ENCODE measurements at regions not wholly inside any gene's neighbourhood (a gene's known extent, or its start where the extent isn't known, plus 50 kb on each side); places are given as distances from the start of the nearest gene placed in this dataset.

DNA sequence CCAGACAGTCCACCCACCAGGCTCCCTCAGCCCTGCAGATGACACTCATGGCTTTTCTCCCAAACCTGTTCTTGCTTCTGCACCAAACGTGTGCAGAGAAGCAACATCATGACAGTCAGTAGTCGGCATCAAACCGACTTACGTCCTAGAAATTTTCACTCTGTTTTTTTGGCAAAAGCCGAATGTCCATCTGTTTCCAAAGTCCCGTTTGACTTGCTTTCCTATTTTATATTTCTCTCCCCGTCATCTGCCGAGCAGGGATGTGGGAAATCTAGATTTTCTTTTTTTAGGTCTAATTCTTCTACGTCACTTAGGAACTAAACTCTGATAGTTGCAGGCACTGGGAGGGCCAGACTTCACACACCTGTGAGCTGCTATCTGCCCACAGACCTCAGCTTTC, 104.9 kb downstream of the RMI2 start:
- no peak overlapping the region for H3K4me3 ChIP-seq (ENCODE audit: low read depth, low read length)
- no peak overlapping the region for H3K27ac ChIP-seq
- H3K27me3 ChIP-seq (replicated peaks), result peaks cover 4% of the 10 kb centered on the region
- DNase-seq, result no peak
- no peaks in the 10 kb centered on the region for H3K36me3 ChIP-seq (replicated peaks)
- in situ Hi-C loops (cut with HindIII; ENCODE audit: low pct_ligation_motif_present, low sequenced_read_pairs), result no loop called here
- TF ChIP-seq, protein P1, sequence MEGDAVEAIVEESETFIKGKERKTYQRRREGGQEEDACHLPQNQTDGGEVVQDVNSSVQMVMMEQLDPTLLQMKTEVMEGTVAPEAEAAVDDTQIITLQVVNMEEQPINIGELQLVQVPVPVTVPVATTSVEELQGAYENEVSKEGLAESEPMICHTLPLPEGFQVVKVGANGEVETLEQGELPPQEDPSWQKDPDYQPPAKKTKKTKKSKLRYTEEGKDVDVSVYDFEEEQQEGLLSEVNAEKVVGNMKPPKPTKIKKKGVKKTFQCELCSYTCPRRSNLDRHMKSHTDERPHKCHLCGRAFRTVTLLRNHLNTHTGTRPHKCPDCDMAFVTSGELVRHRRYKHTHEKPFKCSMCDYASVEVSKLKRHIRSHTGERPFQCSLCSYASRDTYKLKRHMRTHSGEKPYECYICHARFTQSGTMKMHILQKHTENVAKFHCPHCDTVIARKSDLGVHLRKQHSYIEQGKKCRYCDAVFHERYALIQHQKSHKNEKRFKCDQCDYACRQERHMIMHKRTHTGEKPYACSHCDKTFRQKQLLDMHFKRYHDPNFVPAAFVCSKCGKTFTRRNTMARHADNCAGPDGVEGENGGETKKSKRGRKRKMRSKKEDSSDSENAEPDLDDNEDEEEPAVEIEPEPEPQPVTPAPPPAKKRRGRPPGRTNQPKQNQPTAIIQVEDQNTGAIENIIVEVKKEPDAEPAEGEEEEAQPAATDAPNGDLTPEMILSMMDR (IDR thresholded peaks at IDR 0.05; ENCODE audit: low read depth, low read length, missing control alignments), result no peak

- Histone ChIP-seq H3K27ac (no peak overlapping the region), H3K27me3 (replicated peaks) (peaks cover 4% of the 10 kb centered on the region), H3K4me3 (ENCODE audit: low read depth, low read length) (no peak overlapping the region), H3K36me3 (replicated peaks) (no peaks in the 10 kb centered on the region)
- TF ChIP-seq, protein P1 (IDR thresholded peaks at IDR 0.05; ENCODE audit: low read depth, low read length, missing control alignments), result no peak
- in situ Hi-C loops (cut with HindIII; ENCODE audit: low pct_ligation_motif_present, low sequenced_read_pairs), result no loop called here
- no peak for DNase-seq
Measured at GRCh38 chr16:11452298-11452697, 107.0 kb downstream of the RMI2 start.

- Histone ChIP-seq H3K4me3 (ENCODE audit: low read depth, low read length) (no peak overlapping the region), H3K27me3 (replicated peaks) (peaks cover 4% of the 10 kb centered on the region), H3K36me3 (replicated peaks) (no peaks in the 10 kb centered on the region), H3K27ac (no peak overlapping the region)
- no peak for DNase-seq
- TF ChIP-seq, protein P1 (IDR thresholded peaks at IDR 0.05; ENCODE audit: low read depth, low read length, missing control alignments), result no peak
- in situ Hi-C loops (cut with HindIII; ENCODE audit: low pct_ligation_motif_present, low sequenced_read_pairs), result no loop called here
Measured at GRCh38 chr16:11452746-11453389, 107.6 kb downstream of the RMI2 start.

GRCh38 chr16:11456741-11457140, 111.5 kb downstream of the RMI2 start:
- TF ChIP-seq, protein P1 (IDR thresholded peaks at IDR 0.05; ENCODE audit: low read depth, low read length, missing control alignments), result no peak
- DNase-seq, result no peak
- peaks cover 4% of the 10 kb centered on the region for H3K27me3 ChIP-seq (replicated peaks)
- H3K4me3 ChIP-seq (ENCODE audit: low read depth, low read length), result no peak overlapping the region
- no peak overlapping the region for H3K27ac ChIP-seq
- in situ Hi-C loops (cut with HindIII; ENCODE audit: low pct_ligation_motif_present, low sequenced_read_pairs), result no loop called here
- no peaks in the 10 kb centered on the region for H3K36me3 ChIP-seq (replicated peaks)

DNA sequence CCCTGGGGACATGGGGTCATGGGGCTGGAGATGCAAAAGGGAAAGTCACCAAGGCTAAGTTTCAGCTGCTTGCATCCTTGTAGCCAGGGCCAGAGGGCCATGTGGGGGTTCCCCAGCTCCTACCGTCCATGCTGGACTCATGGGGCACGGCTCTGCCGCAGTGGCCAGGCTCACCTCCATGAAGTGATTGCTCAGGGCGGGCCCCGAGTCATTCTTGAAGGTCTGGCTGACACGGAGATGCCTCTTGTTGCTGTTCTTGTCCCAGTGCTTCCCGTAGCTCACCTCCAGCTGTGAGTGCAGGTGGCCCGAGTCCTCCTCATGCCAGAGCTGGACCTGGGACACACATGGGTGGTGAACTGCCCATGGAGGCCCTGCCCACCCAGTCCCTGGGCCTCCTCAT, 114.5 kb downstream of the RMI2 start:
- H3K27me3 ChIP-seq (replicated peaks), result no peaks in the 10 kb centered on the region
- in situ Hi-C loops (cut with HindIII; ENCODE audit: low pct_ligation_motif_present, low sequenced_read_pairs), result no loop called here
- no peak overlapping the region for H3K4me3 ChIP-seq (ENCODE audit: low read depth, low read length)
- no peak overlapping the region for H3K27ac ChIP-seq
- TF ChIP-seq, protein P1 (IDR thresholded peaks at IDR 0.05; ENCODE audit: low read depth, low read length, missing control alignments), result no peak
- no peaks in the 10 kb centered on the region for H3K36me3 ChIP-seq (replicated peaks)
- no peak for DNase-seq

Data from brain microvascular endothelial cell (primary cell).